ENCODE measurements at regions not wholly inside any gene's neighbourhood (a gene's known extent, or its start where the extent isn't known, plus 50 kb on each side); places are given as distances from the start of the nearest gene placed in this dataset.

DNA sequence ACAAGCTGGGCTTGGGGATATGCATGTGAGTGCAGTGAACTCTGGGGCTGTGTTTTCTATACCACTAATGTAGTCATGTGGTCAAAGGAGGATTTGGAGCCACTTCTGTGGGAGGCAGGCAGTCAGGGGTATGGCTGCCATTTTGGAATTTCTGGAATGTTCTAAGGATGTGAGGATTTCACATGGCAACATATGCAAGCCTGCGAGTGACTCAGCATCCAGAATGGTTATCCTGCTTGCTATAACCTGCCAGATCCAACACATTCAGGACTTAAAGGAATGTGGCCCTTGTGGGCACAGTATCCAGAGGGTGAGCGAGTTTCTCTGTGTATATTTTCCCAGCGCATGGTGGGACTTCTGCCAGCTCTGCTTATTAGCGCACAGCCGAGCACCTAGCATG is 249.2 kb upstream of the PWP1 start:
- H3K9ac ChIP-seq (ENCODE audit: low read depth in 2 of 2, low read length in 2 of 2) = no peak overlapping the region
- no peak overlapping the region for H3K27ac ChIP-seq
- intact Hi-C loops (cut with DNase I) = no loop called here

DNA sequence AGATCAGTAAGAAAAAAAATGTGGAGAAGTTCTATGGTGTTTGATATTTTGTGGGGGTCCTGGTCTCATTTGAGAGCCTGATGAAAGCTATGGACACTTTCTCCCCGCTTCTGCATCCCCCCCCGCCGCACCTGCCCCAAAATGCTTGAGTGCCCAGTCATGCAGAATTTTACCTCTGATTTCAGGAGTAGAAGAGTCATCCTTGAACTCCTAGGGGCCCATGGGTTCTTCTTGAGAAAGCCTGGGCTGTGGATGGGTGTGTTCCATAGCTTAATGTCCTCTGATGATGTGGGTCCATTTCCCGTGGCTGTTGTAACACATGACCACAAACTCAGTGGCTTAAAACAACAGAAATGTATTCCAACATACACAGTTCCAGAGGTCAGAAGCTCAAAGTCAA is 248.8 kb upstream of the PWP1 start:
- TF ChIP-seq, protein P1, sequence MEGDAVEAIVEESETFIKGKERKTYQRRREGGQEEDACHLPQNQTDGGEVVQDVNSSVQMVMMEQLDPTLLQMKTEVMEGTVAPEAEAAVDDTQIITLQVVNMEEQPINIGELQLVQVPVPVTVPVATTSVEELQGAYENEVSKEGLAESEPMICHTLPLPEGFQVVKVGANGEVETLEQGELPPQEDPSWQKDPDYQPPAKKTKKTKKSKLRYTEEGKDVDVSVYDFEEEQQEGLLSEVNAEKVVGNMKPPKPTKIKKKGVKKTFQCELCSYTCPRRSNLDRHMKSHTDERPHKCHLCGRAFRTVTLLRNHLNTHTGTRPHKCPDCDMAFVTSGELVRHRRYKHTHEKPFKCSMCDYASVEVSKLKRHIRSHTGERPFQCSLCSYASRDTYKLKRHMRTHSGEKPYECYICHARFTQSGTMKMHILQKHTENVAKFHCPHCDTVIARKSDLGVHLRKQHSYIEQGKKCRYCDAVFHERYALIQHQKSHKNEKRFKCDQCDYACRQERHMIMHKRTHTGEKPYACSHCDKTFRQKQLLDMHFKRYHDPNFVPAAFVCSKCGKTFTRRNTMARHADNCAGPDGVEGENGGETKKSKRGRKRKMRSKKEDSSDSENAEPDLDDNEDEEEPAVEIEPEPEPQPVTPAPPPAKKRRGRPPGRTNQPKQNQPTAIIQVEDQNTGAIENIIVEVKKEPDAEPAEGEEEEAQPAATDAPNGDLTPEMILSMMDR (IDR thresholded peaks at IDR 0.05) = no peak

More for the DNA sequence above, 249.2 kb upstream of the PWP1 start:
- H3K9me3 ChIP-seq = no peaks in the 10 kb centered on the region
- H3K4me3 ChIP-seq = no peak overlapping the region
- H3K27me3 ChIP-seq = no peaks in the 10 kb centered on the region
- TF ChIP-seq, protein P1 (IDR thresholded peaks at IDR 0.05) = no peak
- H3K4me1 ChIP-seq = no peaks in the 10 kb centered on the region
- no peaks in the 10 kb centered on the region for H3K36me3 ChIP-seq
- DNase-seq = no peak

DNA sequence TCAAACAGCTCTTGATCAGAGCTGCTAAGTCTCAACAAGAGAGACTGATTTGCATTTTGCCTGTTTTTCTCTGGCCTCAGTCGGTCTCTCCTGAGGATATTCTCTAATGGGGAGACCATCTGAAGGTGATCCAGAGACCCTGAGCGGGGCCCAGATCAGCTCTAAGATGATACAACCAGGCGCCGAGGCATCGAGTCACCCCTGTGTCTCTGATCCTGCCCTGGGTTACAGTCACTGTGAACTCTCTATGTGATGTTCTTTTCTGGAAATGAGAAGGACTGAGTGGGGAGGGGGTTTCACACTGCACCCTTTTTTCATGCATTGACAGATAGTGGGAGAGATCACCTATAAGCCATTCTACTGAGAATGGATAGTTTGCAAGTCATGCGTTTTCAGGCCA is 247.6 kb upstream of the PWP1 start:
- TF ChIP-seq, protein P1 (IDR thresholded peaks at IDR 0.05) = no peak
- no peak overlapping the region for H3K27ac ChIP-seq

More for the DNA sequence above, 248.8 kb upstream of the PWP1 start:
- DNase-seq = no peak
- intact Hi-C loops (cut with DNase I) = no loop called here
- Histone ChIP-seq H3K27ac (no peak overlapping the region), H3K9ac (ENCODE audit: low read depth in 2 of 2, low read length in 2 of 2) (no peak overlapping the region), H3K27me3 (no peaks in the 10 kb centered on the region), H3K4me1 (no peaks in the 10 kb centered on the region), H3K4me3 (no peak overlapping the region), H3K9me3 (no peaks in the 10 kb centered on the region), H3K36me3 (no peaks in the 10 kb centered on the region)

DNA sequence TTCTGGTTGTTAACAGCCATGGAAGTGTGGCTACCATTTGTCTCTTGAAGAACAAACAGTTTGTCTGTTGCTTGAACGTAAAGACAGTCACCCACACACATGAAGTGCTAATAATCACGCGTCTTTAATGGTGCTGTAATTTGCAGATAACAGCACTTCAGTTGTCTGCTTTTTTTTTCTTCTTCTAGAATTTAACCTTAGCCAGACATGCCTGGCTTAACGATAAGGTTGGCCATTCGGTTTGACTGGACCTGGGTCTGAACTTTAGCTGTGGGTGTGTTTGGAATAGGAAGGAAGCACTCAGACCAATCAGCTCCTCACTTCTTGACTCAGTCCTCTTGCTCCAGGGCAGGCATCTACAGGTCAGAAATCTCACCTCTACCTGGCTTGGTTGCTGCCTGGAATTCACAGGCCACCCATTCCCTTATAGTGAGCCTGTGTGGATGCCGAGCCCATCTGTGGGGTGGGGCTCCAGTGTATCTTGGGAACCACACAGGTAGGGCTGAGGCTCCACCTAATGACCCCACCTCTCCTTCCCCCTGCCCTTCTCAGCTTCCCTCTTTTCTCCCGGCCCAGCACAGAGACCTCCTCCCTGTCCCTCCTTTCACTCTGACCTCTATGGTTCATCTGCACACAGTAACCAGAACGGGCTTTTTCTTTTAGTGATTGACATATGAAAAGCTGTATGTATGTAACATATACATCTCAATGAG is 246.4 kb upstream of the PWP1 start:
- H3K27me3 ChIP-seq = no peaks in the 10 kb centered on the region
- no peaks in the 10 kb centered on the region for H3K9me3 ChIP-seq
- TF ChIP-seq, protein P1 (IDR thresholded peaks at IDR 0.05) = no peak
- intact Hi-C loops (cut with DNase I) = no loop called here
- no peaks in the 10 kb centered on the region for H3K4me1 ChIP-seq
- H3K36me3 ChIP-seq = no peaks in the 10 kb centered on the region
- H3K9ac ChIP-seq (ENCODE audit: low read depth in 2 of 2, low read length in 2 of 2) = no peak overlapping the region
- no peak overlapping the region for H3K27ac ChIP-seq
- no peak overlapping the region for H3K4me3 ChIP-seq
- DNase-seq = no peak

More for the DNA sequence above, 247.6 kb upstream of the PWP1 start:
- H3K9ac ChIP-seq (ENCODE audit: low read depth in 2 of 2, low read length in 2 of 2) = no peak overlapping the region
- no peaks in the 10 kb centered on the region for H3K36me3 ChIP-seq
- H3K27me3 ChIP-seq = no peaks in the 10 kb centered on the region
- H3K4me3 ChIP-seq = no peak overlapping the region
- no peak for DNase-seq
- H3K4me1 ChIP-seq = no peaks in the 10 kb centered on the region
- no peaks in the 10 kb centered on the region for H3K9me3 ChIP-seq
- intact Hi-C loops (cut with DNase I) = no loop called here

DNA sequence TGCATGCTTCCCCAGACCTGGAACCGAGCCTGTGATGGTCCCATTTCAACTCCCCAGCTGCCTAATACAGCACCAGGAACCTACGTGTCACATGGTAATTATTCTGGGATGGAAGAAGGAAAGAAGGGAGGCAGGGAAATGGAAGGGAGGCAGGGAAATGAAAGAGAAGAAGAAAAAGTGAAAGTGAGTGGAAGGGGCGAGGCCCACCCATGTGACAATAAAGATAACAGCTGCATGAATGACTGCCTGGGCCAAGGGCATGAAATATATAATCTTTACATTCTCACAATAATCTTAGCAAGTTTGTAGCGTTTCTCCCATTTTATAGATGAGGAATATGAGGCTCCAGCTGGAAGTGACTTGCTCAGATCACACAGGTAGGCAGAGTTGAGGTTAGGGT is 245.0 kb upstream of the PWP1 start:
- no peaks in the 10 kb centered on the region for H3K4me1 ChIP-seq
- no peaks in the 10 kb centered on the region for H3K27me3 ChIP-seq
- H3K4me3 ChIP-seq = no peak overlapping the region
- no peaks in the 10 kb centered on the region for H3K36me3 ChIP-seq
- no peak overlapping the region for H3K27ac ChIP-seq
- no peak overlapping the region for H3K9ac ChIP-seq (ENCODE audit: low read depth in 2 of 2, low read length in 2 of 2)
- DNase-seq = no peak
- TF ChIP-seq, protein P1 (IDR thresholded peaks at IDR 0.05) = no peak
- H3K9me3 ChIP-seq = no peaks in the 10 kb centered on the region
- intact Hi-C loops (cut with DNase I) = no loop called here
